GM11168 (cell line): ENCODE measurements at regions not wholly inside any gene's neighbourhood (a gene's known extent, or its start where the extent isn't known, plus 50 kb on each side); places are given as distances from the start of the nearest gene placed in this dataset.
"Not testable (repeated sequence)": the region's sequence is repeated elsewhere in the genome, so short reads cannot be mapped to it uniquely, and the experiment has no call there.

Experiments used
- in situ Hi-C: fragments of 300-500 bp; cut with MboI; formaldehyde crosslinking; loops from one replicate; pipeline ENCODE4 v1.12.0; 2022; ENCODE audit warnings: low sequenced_read_pairs; ENCODE audit not compliant: unreplicated experiment

DNA sequence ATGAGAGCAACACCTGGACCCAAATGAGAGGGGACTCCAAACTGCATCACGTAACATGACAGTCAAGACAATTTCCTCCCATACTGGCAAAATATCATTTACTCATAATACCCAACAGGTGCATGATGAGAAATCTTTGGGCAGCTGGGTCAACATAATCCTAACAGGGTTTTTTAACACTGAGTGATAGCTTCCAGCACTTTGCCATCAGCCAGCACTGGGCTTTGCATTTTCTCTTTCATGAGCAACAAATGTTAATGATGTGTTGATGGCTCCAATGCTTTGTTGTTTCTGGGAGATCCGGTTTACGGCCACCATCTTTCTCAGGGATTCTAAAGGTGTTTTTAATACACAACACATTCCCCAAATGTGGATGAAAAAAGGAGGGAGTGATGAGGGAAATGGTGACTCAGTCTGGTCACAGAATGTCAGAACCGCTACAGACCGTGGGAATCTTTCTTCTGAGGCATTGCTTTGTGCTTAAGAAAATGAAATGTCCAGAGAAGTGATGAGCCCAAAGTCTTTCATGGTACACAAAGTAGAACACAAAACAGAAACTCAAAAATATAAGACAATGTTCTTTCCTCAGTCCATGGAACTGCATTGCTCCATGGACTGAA, 705.7 kb upstream of the IGFBP3 start:
- in situ Hi-C loops = no loop called here

GRCh38 chr7:46626261-46626660, 705.2 kb upstream of the IGFBP3 start:
- in situ Hi-C loops = no loop called here

DNA sequence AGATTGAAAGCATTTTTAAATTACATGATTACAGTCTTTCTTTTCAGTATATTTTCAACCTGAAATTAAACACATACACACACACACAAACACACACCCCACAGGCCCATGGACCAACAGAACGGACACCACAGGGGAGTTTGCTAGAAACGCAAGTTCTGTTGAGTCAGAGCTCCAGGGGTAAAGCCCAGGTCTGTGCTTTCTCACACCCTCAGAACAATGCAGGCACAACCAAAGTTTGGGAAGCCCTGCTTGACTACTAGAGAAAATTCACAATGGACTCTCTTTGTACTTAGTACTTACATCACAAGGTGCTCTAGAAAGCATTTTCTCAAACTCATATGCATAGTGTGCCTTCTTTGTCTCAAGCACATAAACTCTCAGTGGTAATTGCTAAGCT, 704.0 kb upstream of the IGFBP3 start:
- in situ Hi-C loops = no loop called here

DNA sequence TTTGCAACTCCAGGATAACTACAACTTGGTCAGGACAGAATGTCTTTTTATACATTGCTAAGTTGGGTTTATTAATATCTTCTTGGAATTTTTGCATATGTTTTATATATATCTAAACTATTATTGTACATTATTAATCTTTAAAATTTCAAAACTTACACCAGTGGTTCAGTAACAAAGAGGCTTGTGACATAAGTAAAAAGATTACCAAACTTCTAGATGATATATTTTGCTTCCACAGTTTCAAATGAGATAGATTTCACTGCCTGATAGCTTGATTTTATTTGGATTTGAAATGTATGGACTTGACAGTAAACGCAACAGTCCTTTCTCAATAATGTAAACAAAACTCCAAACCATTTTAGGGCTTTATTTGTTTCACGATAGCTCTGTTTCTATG, 701.2 kb upstream of the IGFBP3 start:
- in situ Hi-C loops = no loop called here

DNA sequence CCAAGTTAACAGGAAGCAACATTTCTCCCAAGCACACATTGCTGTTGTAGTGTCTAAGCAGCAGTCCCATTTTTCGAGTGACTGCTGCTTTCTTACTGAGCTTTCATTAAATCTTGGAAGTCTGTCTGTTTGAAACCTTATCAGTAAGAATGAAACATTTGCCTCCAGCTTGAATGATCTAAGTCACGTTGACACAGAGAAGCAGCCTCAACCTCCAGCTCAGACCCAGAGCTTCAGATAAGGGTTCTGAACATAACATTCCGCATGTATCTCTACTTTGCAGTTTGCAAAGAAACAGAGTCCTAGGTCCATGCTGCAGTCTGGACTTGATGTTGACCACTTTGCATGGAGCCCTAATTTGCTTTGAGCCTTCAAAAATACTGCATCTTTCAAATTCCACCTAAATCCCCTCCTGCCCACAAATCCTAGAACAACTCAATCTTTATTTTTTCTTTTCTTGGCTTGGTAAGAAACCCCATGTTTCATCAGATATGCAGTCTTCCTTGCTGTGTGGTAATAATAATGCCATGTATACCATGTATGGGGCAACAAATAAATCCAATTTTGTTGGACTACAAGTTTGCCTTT, 698.7 kb upstream of the IGFBP3 start:
- in situ Hi-C loops = no loop called here

DNA sequence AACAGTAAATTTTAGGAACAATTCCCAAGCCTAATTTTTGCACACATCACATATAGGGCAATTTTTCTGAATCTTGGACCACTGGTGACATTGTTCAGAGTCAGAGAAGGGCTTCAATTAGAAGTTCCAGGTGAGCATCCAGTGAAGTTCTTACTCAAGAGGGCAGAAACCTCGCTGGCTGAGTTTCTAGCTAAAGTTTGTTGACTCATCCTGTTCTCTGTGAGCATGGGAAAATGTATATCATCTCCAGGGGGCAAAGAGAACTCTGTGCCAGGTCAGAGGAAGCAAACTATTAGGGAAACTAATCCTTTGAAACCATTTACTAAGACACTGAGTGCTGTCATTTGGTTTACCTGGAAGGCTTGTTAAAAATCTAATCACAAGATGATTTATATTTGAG, 695.6 kb upstream of the IGFBP3 start:
- in situ Hi-C loops = no loop called here

DNA sequence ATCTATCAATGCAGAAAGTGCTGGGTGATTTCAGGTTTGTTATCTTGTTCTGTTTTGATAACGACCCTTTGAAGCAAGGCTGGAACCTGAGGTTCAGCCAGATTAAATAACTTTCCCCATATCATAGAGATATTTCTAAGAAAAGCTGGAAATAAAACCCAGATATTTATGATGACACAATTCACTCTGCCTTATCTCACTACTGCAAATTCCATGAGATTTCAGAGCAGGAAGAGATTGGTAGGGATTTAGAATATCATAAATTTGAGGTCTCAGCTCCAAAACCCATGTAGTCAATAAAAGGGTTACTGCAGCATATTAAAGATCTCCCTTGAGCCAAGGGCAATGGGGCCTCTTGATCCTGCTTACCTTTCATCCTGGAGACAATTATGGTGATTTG, 692.5 kb upstream of the IGFBP3 start:
- in situ Hi-C loops = no loop called here

GRCh38 chr7:46613116-46613515, 692.0 kb upstream of the IGFBP3 start:
- in situ Hi-C loops = no loop called here

GRCh38 chr7:46611508-46611907, 690.4 kb upstream of the IGFBP3 start:
- in situ Hi-C loops = no loop called here

DNA sequence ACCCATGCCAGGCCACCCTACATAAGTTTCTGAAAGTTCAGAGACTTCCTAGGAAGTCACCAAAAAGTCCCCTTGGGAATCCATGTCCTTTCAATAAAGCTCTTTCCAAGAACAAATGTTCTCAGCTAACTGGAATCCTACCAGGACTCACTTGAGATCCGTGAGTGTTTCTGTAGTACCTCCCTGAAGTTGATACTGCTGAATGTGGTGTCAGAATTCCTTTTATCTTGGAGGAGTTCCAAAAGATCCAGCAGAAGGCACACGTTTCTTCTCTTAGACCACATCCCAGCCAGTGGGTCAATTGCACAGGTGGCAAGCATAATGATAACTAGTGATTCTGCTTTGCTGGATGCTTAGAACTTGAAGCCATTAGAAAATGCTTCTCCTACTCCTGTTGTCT, 689.7 kb upstream of the IGFBP3 start:
- in situ Hi-C loops = no loop called here

DNA sequence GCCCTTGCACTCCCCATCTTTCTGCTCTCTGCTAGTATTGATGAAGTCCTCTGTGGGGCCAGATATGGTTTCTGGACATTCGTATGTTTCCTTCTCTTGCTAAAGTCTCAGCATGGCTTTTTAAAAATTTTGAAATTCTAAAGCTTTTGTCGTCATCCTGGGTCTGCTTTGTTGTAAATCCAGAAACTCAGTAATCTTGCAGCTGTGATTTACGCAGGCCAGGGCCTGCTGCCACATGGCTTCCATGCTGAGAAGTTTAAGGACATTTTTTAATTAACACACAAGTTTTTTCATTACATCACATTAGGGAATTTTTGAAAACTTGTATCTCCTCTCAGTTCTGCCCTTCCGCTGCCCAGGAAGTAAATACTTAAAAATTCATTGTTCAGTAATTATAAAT, 686.1 kb upstream of the IGFBP3 start:
- in situ Hi-C loops = no loop called here

- in situ Hi-C loops = no loop called here
These were observed 685.7 kb upstream of the IGFBP3 start for GRCh38 chr7:46606761-46607160.

DNA sequence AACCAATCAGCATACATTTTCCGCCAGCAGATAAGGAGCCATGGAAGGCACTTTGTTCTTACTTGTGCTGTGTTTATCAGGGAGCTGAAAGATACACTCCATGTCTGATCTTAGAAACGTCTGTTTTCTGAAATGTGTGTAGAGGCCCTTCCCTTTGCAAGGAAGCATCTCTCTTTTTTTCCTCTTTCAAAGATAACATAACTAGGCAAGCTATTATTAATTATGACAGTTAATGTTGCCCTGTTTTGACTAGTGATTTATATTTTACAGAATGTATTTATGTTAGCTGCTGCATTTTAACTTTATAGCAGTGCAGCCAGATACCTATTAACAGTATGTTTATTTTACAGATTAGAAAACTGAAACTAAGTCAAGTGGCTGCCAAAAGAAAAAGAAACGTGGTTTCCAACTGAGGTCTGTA, 683.2 kb upstream of the IGFBP3 start:
- in situ Hi-C loops = no loop called here

GRCh38 chr7:46603780-46604179, 682.7 kb upstream of the IGFBP3 start:
- in situ Hi-C loops = no loop called here

DNA sequence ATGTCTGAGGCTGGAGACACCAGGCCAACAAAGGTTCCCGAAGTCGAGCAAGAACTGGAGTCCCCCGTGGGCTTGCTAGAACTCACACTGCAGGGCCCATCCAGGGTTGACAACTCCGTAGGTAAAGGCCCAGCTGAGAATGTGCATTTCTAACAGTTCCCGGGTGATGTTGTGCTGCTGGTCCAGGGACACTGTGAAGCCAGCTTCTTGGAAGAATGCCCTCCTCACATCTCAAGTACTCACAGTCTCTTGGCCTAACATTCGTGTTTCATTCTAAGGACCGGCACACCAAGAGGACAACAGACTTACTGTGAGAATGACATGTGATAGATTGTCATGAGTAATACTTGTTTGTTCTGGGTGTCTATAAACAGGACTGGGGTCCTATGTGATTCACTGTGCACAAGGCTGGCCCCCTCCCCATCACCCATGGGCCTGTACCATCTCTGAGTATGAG, 682.3 kb upstream of the IGFBP3 start:
- in situ Hi-C loops = no loop called here

- in situ Hi-C loops = no loop called here
These were observed 679.3 kb upstream of the IGFBP3 start for GRCh38 chr7:46600340-46600739.

- in situ Hi-C loops = not testable (repeated sequence)
These were observed 673.8 kb upstream of the IGFBP3 start for GRCh38 chr7:46594831-46595230.

GRCh38 chr7:46590918-46591905, 670.1 kb upstream of the IGFBP3 start:
- in situ Hi-C loops = not testable (repeated sequence)

GRCh38 chr7:46589286-46589685, 668.2 kb upstream of the IGFBP3 start:
- in situ Hi-C loops = no loop called here

DNA sequence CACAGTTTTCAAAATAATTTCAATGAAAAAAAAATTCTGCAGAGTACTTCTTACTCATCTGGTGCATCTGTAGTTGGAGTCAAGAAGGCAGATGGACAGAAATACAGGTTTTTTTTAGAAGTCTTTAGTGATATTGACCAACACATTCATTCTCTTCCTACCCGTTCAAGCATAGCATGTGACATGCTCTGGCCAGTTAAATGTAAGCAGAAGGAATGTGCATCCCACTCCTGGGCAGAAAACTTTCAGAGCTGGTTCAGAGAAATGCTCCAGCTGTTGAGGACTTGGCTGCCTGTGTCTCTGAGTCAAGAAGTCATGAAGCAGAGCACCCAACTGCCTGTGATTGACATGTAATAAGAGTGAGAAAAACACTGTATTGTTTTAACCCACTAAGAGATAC, 665.3 kb upstream of the IGFBP3 start:
- in situ Hi-C loops = no loop called here

- in situ Hi-C loops = no loop called here
These were observed 662.6 kb upstream of the IGFBP3 start for GRCh38 chr7:46583656-46584055.
